IPS-15b (cell line): ENCODE measurements at regions not wholly inside any gene's neighbourhood (a gene's known extent, or its start where the extent isn't known, plus 50 kb on each side); places are given as distances from the start of the nearest gene placed in this dataset.

ENCODE experiments used
- H3K27me3 ChIP-seq: one replicate; pipeline ENCODE4 v1.6.1; 2013; ENCODE audit warnings: low read length; ENCODE audit not compliant: control insufficient read depth, insufficient read depth
- H3K36me3 ChIP-seq: one replicate; pipeline ENCODE4 v1.6.1; 2013; ENCODE audit warnings: low read length; ENCODE audit not compliant: control insufficient read depth, insufficient read depth
- H3K4me1 ChIP-seq: one replicate; pipeline ENCODE4 v1.6.1; 2013; ENCODE audit warnings: mild to moderate bottlenecking, low read length; ENCODE audit not compliant: control insufficient read depth, insufficient read depth
- H3K4me3 ChIP-seq: one replicate; pipeline ENCODE4 v1.5.1; 2013; ENCODE audit warnings: low read depth, low read length
- H3K9ac ChIP-seq: one replicate; pipeline ENCODE4 v1.6.1; 2013; ENCODE audit warnings: low read depth, mild to moderate bottlenecking, low read length
- H3K9me3 ChIP-seq: one replicate; pipeline ENCODE4 v1.6.1; 2013; ENCODE audit warnings: mild to moderate bottlenecking, low read length; ENCODE audit not compliant: control insufficient read depth, insufficient read depth

DNA sequence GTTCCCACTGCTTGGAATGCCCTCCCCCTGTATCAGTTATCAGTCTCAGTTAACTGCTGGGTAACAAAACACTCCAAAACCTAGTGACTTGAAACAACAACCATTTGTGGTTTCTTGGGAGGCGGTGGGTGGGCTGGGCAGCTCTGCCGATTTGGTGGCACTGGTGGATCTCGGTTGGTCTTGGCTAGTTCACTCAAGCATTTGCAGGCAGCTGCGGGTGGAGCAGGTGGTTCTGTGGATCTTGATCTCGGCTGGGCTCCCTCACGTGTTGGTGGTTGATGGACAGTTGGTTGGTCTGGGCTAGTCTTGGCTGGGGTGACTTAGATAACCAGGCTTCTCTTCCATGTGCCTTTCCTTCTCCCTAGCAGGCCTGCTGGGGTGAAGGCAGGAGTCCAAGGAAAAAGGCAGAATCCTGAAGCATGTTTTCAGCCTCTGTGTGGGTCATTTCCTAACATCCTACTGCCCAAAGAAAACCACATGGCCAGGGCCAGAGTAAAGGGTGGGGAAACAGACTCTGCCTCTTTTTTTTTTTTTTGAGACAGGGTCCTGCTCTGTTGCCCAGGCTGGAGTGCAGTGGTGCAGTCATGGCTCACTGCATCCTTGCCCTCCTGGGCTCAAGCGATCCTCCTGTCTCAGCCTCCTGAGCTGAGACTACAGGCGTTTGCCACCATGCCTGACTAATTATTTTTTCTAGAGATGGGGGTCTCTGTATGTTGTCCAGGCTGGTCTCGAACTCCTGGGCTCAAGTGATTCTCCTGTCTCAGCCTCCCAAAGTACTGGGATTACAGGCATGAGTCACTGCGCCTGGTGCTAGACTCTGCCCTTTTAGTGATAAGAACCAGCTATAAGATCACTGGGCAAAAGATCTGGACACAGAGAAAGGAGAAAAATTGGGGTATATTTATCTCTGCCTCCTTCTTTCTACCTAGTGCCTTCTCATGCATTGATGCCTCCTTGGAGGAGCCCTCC, 183.7 kb downstream of the RGS3 start:
- H3K4me1 ChIP-seq, result no peaks in the 10 kb centered on the region
- H3K4me3 ChIP-seq, result no peak overlapping the region
- H3K36me3 ChIP-seq, result no peaks in the 10 kb centered on the region
- peaks cover 88% of the 10 kb centered on the region for H3K27me3 ChIP-seq
- H3K9ac ChIP-seq, result no peak overlapping the region
- H3K9me3 ChIP-seq, result no peaks in the 10 kb centered on the region

DNA sequence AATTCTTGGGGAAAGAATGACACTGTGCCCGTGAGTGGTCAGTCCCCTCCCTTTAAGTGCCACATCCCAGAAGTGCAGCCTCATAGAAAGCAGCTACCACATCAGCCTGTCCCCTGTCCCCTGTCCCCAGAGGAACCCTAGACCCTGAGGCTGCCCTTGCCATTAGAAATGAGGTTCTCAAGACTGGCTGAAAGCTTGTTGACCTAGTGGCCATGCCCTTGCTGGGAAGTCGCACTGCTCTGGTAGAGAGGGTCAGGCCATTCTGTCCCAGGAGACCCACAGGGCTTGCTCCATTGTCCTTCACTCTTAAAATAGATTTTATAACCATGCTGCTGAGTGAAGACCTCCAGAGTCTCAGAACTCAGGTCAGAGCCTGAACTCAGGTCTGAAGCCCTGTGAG, 184.5 kb downstream of the RGS3 start:
- no peak overlapping the region for H3K4me3 ChIP-seq
- H3K9ac ChIP-seq, result no peak overlapping the region
- H3K4me1 ChIP-seq, result no peaks in the 10 kb centered on the region
- H3K9me3 ChIP-seq, result no peaks in the 10 kb centered on the region
- H3K27me3 ChIP-seq, result peaks cover 80% of the 10 kb centered on the region
- no peaks in the 10 kb centered on the region for H3K36me3 ChIP-seq

DNA sequence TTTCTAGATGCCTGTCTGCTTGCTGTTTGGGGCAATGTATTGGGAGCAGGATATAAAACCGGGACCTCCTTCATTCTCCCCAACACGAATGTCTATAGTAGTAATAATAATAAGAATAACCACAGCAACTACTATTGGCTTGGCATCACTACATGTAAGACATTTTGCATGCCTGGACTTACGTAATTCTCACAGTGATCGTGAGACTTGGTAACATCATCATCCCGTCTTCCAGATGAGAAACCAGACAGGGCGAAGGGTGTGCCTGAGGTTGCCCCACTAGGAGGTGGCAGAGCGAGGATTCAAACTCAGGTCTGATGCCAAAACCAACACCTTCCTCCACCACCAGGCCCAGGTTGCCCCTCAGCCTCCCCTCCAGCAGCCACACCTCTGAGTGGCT, 185.1 kb downstream of the RGS3 start:
- Histone ChIP-seq H3K9me3 (no peaks in the 10 kb centered on the region), H3K4me3 (no peak overlapping the region), H3K36me3 (no peaks in the 10 kb centered on the region), H3K9ac (no peak overlapping the region), H3K4me1 (no peaks in the 10 kb centered on the region), H3K27me3 (peaks cover 74% of the 10 kb centered on the region)

DNA sequence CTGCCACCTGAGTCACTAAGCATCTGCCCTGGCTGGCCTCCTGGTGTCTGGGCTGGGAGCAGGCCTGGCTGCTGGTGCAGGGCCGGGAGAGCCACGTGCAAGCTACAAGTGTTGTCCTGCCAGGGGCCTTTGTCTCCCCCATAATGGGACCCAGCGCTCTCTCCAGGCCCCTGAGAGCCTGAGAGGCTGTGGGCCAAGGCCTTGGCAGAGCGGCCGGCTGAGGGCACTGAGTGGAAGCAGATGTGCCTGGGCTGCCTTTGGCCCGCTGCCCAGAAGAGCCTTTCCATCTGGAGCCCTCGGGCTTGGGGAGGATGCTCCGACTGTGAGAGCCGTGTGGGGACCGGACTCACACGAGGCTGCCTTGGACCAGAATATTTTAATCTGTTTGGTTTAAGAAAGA, 185.5 kb downstream of the RGS3 start:
- Histone ChIP-seq H3K36me3 (no peaks in the 10 kb centered on the region), H3K4me1 (no peaks in the 10 kb centered on the region), H3K9ac (no peak overlapping the region), H3K4me3 (no peak overlapping the region), H3K27me3 (peaks cover 70% of the 10 kb centered on the region), H3K9me3 (no peaks in the 10 kb centered on the region)

DNA sequence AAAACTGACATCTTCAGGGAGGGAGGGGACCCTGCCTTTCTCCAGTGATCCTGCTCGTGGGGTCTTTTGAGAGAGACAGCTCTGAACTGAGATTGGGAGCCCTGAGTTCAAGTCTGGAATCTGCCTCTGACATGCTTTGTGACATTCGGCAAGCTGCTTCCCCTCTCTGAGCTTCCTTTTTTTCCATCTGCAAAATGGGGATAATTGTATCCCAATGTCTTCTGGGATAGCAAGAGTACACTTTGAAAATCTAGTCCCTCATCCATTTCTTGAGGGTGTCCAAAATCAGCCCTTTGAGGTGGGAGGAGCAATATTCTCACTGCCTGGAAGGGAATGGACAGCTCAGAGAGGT, 186.3 kb downstream of the RGS3 start:
- Histone ChIP-seq H3K27me3 (peaks cover 62% of the 10 kb centered on the region), H3K4me3 (no peak overlapping the region), H3K9ac (no peak overlapping the region), H3K9me3 (no peaks in the 10 kb centered on the region), H3K36me3 (no peaks in the 10 kb centered on the region), H3K4me1 (no peaks in the 10 kb centered on the region)

DNA sequence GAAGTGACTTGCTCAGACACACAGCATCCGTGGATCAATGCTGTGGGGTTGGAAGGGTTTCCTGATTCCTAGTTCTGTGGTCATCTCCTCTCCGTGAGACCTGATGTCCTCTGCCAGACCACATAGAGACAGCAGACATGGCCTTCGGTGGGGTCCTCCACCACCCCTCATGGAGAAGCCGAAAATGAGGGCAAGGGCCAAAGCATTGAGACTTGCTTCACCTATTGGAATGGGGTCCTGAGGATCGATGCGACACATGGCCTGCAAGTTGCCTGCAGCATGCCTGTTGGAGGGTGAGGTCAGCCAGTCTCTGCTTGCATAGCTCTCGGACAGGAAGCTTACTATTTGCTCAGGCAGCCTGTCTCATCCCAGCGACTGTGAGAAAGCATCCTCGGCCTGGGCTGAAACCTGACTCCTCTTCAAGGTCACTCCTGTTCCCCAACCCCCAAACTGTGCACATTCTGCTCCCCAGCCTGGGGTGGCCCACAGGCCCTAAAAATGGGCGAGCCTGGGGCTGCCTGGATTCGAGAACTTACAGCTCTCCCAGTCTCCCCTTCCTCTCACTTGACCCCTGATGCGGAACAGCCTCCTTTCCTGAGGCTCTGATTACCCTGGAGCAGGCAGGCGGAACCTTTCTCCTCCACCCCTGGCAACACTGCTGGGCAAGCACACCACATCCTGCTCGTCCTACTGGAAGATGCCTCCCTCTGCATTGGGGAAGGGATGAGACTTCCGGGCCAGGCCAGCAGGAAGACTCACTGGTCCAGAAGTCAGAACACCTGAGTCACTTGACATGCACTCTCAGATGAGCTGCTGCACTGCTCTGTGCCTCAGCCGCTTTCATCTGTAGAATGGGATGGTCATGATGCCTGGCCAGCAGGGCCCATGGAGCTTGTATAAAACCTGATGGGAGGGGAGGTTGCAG, 186.9 kb downstream of the RGS3 start:
- Histone ChIP-seq H3K36me3 (no peaks in the 10 kb centered on the region), H3K9ac (no peak overlapping the region), H3K27me3 (peaks cover 56% of the 10 kb centered on the region), H3K9me3 (no peaks in the 10 kb centered on the region), H3K4me1 (no peaks in the 10 kb centered on the region), H3K4me3 (no peak overlapping the region)

DNA sequence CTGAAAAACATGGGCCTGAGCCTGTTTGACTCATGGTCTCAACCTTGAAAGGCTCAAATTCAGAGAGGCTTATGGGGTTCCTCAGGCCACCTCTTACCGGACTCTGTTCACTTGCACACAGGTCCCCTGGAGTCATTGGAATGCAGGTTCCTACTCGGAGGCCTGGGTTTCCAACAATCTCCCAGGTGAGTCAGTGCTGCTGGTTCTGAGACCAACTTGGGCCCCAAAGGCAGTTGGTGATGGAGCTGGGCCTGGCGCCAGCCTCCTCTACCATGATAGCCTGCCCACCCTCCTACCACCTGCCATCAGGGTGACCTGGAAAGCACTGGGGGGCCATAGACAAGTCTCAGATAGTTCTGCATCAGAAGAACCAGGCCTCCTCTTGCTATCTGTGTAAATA, 188.4 kb downstream of the RGS3 start:
- H3K4me1 ChIP-seq, result no peaks in the 10 kb centered on the region
- H3K4me3 ChIP-seq, result no peak overlapping the region

DNA sequence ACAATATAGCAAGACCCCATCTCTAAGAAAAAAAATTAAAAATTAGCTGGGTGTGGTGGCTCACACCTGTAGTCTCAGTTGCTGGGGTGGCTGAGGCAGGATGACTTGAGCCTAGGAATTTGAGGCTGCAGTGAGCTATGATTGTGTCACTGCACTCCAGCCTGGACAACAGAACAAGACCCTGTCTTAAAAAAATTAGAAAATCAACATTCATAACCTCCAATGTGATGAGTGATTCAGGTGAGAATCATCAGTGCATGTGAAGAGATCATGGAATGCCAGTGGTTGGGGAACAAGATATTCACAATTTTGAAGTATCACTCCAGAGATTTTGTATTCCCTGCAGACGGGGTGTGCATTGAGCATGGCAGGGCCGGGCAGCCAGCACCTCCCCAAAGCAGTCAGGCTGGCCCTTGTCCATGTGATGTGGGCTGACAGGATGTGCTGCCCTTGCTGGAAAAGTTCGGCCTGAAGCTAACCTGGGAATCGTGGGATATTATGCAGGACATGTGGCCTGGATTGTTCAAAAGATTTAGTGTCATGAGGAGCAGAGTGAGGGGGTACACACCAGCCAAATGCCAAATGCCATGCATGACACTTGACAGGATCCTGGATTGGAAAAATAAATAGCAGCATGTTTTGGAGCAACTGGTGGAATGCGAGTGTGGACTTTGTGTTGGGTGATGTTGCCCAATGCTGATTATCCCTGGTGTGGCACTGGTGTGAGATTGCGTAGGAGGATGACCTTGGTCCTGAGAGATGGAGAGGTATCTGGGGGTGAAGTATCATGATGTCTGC, 189.0 kb downstream of the RGS3 start:
- no peak overlapping the region for H3K9ac ChIP-seq
- H3K9me3 ChIP-seq, result no peaks in the 10 kb centered on the region
- no peak overlapping the region for H3K4me3 ChIP-seq
- no peaks in the 10 kb centered on the region for H3K4me1 ChIP-seq
- H3K27me3 ChIP-seq, result peaks cover 35% of the 10 kb centered on the region
- H3K36me3 ChIP-seq, result no peaks in the 10 kb centered on the region

More for the DNA sequence above, 188.4 kb downstream of the RGS3 start:
- no peaks in the 10 kb centered on the region for H3K9me3 ChIP-seq
- H3K27me3 ChIP-seq, result peaks cover 41% of the 10 kb centered on the region
- H3K9ac ChIP-seq, result no peak overlapping the region
- no peaks in the 10 kb centered on the region for H3K36me3 ChIP-seq

DNA sequence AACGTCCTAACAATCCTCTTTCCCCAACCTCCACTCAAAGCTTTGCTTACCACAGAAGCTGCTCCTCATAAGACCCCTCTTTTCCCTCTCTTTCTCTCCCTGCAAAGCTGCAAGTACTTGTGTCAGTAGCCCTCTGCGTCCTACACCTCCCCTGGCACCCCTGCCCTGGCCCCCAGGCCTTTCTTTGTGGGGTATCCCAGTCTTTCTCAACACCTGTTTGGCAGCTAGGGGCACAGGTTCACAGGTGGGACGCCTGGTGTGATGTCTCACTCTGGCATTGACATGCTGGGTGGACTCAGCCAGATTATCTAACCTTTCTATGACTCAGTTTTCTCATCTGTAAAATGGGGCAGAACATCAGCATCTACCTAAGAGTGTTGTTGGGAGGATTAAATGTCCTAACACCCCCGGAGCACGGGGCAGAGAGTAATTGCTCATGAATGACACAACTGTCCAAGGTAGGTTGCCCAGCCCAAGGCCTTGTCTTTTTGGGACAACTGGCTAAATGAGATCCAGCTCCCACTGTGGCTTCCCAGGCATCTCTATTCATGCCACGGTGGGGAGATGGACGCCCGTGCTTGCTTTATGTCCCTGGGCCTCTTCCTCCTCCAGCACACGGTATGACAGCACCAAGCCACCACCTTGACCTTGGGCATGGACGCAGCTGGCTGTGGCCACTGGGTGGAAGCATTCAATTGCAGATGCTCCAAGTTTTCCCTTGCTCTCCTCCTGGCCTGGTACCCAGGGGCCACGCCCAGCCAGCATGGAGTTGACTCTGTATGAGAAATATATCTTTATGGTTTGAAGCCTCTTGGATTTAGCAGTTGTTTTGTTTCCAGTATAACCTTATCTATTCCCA, 190.4 kb downstream of the RGS3 start:
- Histone ChIP-seq H3K4me3 (no peak overlapping the region), H3K4me1 (no peaks in the 10 kb centered on the region), H3K27me3 (peaks cover 21% of the 10 kb centered on the region), H3K9me3 (no peaks in the 10 kb centered on the region), H3K9ac (no peak overlapping the region), H3K36me3 (no peaks in the 10 kb centered on the region)

DNA sequence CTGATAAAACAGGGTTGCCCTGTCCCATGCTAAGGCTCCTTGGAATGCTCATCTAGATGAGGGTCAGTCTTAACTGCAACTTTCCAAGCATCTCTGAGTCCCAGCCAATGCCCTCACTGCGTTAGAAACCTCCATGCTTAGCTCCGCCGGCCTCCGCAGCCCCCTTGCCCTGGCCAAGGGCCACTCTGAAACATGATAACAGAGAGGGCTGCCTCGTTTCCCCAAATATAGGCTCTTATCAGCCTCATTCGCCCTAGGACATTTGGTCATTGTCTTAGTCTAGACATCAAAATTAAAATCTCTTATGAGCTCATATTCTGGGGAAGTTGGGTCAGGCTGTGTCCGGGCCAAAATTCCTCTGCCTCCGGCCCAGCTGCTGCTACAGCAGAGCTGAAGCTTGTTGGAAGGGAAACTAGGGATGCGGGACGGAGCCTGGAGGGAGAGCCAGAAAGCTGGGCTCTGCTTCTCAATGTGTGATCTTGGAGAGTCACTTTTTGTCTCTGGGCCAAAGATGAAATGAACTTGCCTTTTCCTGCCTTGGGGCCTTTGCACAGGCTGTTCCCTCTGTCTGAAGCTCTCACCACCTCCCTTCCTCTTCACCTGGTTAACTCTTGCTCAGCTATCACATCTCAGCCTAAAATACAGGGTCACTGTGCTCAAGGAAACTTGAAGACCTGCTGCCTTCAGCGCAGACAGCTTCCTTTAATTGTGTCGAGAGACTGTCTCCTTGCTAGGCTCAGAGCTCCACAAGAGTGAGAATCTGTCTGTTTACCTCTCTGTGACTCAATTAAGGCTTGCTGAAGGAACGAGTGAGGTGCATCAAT, 191.3 kb downstream of the RGS3 start:
- Histone ChIP-seq H3K4me3 (no peak overlapping the region), H3K36me3 (no peaks in the 10 kb centered on the region), H3K9ac (no peak overlapping the region), H3K27me3 (peaks cover 12% of the 10 kb centered on the region), H3K4me1 (no peaks in the 10 kb centered on the region), H3K9me3 (no peaks in the 10 kb centered on the region)
